Right lobe of liver (tissue), 6 donors: ENCODE measurements at regions not wholly inside any gene's neighbourhood (a gene's known extent, or its start where the extent isn't known, plus 50 kb on each side); places are given as distances from the start of the nearest gene placed in this dataset.

Experiments
- ATAC-seq, 4 donors: fragments of 200-7000 bp; cut with Tn5 transposase; one replicate each; pipeline ENCODE4 v1.9.1; 2020; ENCODE audit warnings: mild to moderate bottlenecking in 4 of 4, moderate library complexity in 4 of 4
- DNase-seq, 3 donors: peaks; one replicate each; pipeline ENCODE4 v3.0.0-alpha.2; 2020
- H3K27ac ChIP-seq, 3 donors: fragments of 200-600 bp; one replicate each; pipeline ENCODE4 v1.8.0; 2022
- H3K27me3 ChIP-seq, 2 donors: fragments of 200-600 bp; one replicate each; pipeline ENCODE4 v1.8.0; 2022
- H3K36me3 ChIP-seq, 4 donors: fragments of 200-600 bp; sonication (generic) in 1 of 4; one replicate each; pipeline versions ENCODE4 v1.5.1 to v1.8.0; 2017 to 2022; ENCODE audit warnings: control low read depth in 1 of 4
- H3K4me1 ChIP-seq, 4 donors: fragments of 200-600 bp; sonication (generic) in 1 of 4; one replicate each; pipeline versions ENCODE4 v1.5.1 to v1.8.0; 2017 to 2022; ENCODE audit warnings: control low read depth in 1 of 4
- H3K4me3 ChIP-seq, 3 donors: fragments of 200-600 bp; one replicate each; pipeline ENCODE4 v1.8.0; 2022
- H3K9me3 ChIP-seq, 4 donors: fragments of 200-600 bp; sonication (generic) in 1 of 4; one replicate each; pipeline versions ENCODE4 v1.5.1 to v1.8.0; 2017 to 2022; ENCODE audit warnings: control low read depth in 1 of 4
- POLR2A ChIP-seq: fragments of 450-650 bp; IDR thresholded peaks from one replicate; pipeline ENCODE4 v1.6.1; 2017; ENCODE audit warnings: antibody characterized with exemption, mild to moderate bottlenecking
- WGBS: methylation state at CpG from one replicate; pipeline ENCODE4 v1.1.6; 2018; ENCODE audit warnings: low coverage, low lambda C conversion rate; ENCODE audit not compliant: insufficient coverage; ENCODE audit errors: missing lambda C conversion rate; 5-methylcytosine and 5-hydroxymethylcytosine counted together
- intact Hi-C, 2 donors: fragments of 100-400 bp; cut with DNase I; formaldehyde crosslinking; loops; one replicate each; pipeline versions ENCODE4 v1.11.2 to v1.14.1; 2022
- TF ChIP-seq, protein P1 (sequence below), 4 donors: fragments of 200-600 bp in 3 of 4; fragments of 450-650 bp in 1 of 4; IDR thresholded peaks; one replicate each; pipeline versions ENCODE4 v1.5.1 to v1.8.0; 2016 to 2022; ENCODE audit warnings: antibody characterized with exemption in 4 of 4, mild to moderate bottlenecking in 2 of 4
- donor health status: DM: no; HTN: yes; CAD: no.
- donor health status: DM: no; HTN: no; CAD: no.
- donor health status: DM: no; HTN: no; CAD: no.
- donor health status: DM: no; HTN: yes; CAD: no.
- donor health status: DM: no; HTN: yes; CAD: no.

DNA sequence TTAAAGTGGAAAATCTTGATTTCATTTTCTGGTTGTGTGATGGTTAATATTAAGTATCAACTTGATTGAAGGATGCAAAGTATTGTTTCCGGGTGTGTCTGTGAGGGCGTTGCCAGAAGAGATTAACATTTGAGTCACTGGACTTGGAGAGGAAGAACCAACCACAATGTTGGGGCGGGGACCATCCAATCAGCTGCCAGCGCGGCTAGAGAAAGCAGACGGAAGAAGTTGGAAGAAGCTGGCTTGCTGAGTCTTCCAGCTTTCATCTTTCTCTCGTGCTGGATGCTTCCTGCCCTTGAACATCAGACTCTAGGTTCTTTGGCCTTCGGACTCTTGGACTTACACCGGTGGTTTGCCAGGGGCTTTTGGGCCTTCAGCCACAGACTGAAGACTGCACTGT is 832.6 kb upstream of the TMPRSS15 start:
- no peak for ATAC-seq
- intact Hi-C loops: no loop called here
- H3K27me3 ChIP-seq: no peaks in the 10 kb centered on the region
- DNase-seq: no peak
- H3K27ac ChIP-seq: no peak overlapping the region
- H3K36me3 ChIP-seq: no peaks in the 10 kb centered on the region
- 40% methylated on average over 4 of the region's 9 CpGs for WGBS
- no peak overlapping the region for H3K4me3 ChIP-seq
- no peaks in the 10 kb centered on the region for H3K9me3 ChIP-seq
- H3K4me1 ChIP-seq: no peaks in the 10 kb centered on the region
- no peak for TF ChIP-seq POLR2A

DNA sequence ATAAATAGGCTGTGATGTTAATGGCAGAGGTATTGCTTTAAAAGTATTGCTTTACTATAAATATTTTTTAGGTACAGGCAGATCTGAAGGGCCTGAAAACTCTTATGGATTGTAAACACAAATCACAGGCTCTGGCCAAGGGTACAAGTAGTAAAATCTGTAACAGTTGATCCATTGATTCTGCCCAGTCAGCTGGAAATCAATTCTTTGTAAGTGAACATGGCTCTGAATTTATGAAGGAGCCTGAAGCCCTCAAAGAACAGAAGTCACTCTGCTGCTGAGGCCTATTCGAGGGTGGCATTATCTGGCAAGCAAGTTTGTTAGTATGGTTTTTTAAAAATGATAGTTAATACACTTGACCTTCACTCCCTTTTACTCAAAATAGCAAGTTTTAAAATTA is 834.0 kb upstream of the TMPRSS15 start:
- no peaks in the 10 kb centered on the region for H3K36me3 ChIP-seq
- no peaks in the 10 kb centered on the region for H3K27me3 ChIP-seq
- DNase-seq: no peak
- no peak overlapping the region for H3K4me3 ChIP-seq
- intact Hi-C loops: no loop called here
- WGBS: 24% methylated on average over 1 of the region's 1 CpG
- H3K27ac ChIP-seq: no peak overlapping the region
- H3K9me3 ChIP-seq: no peaks in the 10 kb centered on the region
- ATAC-seq: no peak
- H3K4me1 ChIP-seq: no peaks in the 10 kb centered on the region
- TF ChIP-seq, protein P1, sequence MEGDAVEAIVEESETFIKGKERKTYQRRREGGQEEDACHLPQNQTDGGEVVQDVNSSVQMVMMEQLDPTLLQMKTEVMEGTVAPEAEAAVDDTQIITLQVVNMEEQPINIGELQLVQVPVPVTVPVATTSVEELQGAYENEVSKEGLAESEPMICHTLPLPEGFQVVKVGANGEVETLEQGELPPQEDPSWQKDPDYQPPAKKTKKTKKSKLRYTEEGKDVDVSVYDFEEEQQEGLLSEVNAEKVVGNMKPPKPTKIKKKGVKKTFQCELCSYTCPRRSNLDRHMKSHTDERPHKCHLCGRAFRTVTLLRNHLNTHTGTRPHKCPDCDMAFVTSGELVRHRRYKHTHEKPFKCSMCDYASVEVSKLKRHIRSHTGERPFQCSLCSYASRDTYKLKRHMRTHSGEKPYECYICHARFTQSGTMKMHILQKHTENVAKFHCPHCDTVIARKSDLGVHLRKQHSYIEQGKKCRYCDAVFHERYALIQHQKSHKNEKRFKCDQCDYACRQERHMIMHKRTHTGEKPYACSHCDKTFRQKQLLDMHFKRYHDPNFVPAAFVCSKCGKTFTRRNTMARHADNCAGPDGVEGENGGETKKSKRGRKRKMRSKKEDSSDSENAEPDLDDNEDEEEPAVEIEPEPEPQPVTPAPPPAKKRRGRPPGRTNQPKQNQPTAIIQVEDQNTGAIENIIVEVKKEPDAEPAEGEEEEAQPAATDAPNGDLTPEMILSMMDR (IDR thresholded peaks at IDR 0.05): no peak
- TF ChIP-seq POLR2A: no peak

DNA sequence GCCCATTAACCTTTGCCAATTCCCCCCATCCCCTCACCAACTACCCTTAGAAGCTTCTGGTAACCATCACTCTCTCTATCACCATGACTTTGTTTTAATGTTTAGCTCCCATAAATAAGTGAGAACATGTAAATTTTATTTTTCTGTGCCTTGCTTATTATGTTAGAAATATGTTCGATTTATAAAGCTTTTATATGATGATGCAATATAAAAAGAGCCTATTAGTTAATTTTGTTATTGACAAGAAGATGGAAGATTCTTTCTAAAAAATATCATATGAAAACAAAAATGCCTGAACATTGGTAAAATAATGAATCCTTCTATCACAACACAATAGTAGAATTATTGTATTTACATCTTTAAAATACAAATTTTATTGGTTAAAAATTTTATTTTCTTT is 836.1 kb upstream of the TMPRSS15 start:
- WGBS: 19% methylated on average over 1 of the region's 1 CpG
- no peaks in the 10 kb centered on the region for H3K4me1 ChIP-seq
- H3K4me3 ChIP-seq: no peak overlapping the region
- H3K27ac ChIP-seq: no peak overlapping the region
- no peak for TF ChIP-seq POLR2A
- TF ChIP-seq, protein P1 (IDR thresholded peaks at IDR 0.05): no peak
- intact Hi-C loops: no loop called here
- H3K36me3 ChIP-seq: no peaks in the 10 kb centered on the region
- no peaks in the 10 kb centered on the region for H3K27me3 ChIP-seq
- H3K9me3 ChIP-seq: no peaks in the 10 kb centered on the region
- no peak for ATAC-seq
- no peak for DNase-seq

DNA sequence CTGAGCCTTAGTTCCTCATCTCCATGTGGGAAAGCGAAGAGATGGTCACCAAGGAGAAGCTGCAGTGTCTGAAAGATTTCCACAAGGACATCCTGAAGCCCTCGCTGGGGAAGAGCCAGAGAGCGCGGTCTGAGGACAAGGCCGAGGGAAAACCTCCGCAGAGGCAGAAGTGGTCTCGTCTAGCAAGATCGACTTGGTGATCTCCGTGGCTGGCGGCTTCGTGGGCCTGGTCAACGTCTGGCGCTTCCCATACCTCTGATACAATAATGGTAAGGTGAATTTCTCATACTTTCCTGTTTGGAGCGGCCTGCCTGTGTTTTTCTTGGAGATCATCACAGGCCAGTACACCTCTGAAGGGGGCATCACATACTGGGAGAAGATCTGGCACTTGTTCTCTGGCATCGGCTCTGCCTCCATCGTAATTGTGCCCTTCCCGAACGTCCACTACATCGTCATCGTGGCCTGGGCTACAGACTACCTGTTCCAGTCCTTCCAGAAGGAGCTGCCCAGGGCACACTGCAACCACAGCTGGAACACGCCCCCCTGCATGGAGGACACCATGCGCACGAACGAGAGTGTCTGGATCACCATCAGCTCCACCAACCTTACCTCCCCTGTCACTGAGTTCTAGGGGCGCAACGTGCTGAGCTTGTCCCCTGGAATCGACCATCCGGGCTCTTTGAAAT is 841.1 kb upstream of the TMPRSS15 start:
- 76% methylated on average over 19 of the region's 28 CpGs for WGBS
- intact Hi-C loops: no loop called here
- Histone ChIP-seq H3K9me3 (no peaks in the 10 kb centered on the region), H3K36me3 (no peaks in the 10 kb centered on the region), H3K4me3 (no peak overlapping the region), H3K4me1 (no peaks in the 10 kb centered on the region), H3K27me3 (no peaks in the 10 kb centered on the region), H3K27ac (no peak overlapping the region)
- DNase-seq (peak in 1 of 3 donors; percentile 33), ATAC-seq (no peak)
- TF ChIP-seq, protein P1 (IDR thresholded peaks at IDR 0.05): no peak
- TF ChIP-seq POLR2A: no peak

DNA sequence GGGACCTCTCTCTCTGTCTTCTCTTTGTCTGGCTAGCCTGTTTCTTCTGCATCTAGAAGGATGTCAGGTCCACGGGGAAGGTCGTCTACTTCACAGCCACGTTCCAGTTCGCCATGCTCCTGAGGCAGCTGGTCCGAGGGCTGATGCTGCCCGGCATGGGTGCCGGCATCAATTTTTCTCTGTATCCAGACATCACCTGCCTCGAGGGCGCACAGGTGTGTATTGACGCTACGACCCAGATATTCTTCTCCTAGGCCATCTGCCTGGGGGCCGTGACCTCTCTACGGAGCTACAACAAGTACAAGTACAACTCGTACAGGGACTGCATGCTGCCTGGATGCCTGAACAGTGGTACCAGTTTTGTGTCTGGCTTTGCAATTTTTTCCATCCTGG is 841.6 kb upstream of the TMPRSS15 start:
- H3K9me3 ChIP-seq: no peaks in the 10 kb centered on the region
- no peak overlapping the region for H3K27ac ChIP-seq
- TF ChIP-seq, protein P1 (IDR thresholded peaks at IDR 0.05): no peak
- TF ChIP-seq POLR2A: no peak
- no peak for ATAC-seq
- intact Hi-C loops: no loop called here
- peak in 1 of 3 donors; percentile 29 for DNase-seq
- 65% methylated on average over 5 of the region's 14 CpGs for WGBS
- no peaks in the 10 kb centered on the region for H3K36me3 ChIP-seq
- H3K27me3 ChIP-seq: no peaks in the 10 kb centered on the region
- H3K4me3 ChIP-seq: no peak overlapping the region
- H3K4me1 ChIP-seq: no peaks in the 10 kb centered on the region
